Naive thymus-derived CD4-positive, alpha-beta T cell (primary cell): ENCODE measurements at regions not wholly inside any gene's neighbourhood (a gene's known extent, or its start where the extent isn't known, plus 50 kb on each side); places are given as distances from the start of the nearest gene placed in this dataset.

Source experiments
- ATAC-seq: fragments of 150-1000 bp; cut with Tn5 transposase; 2 replicates; pipeline ENCODE4 v1.10.0; 2021; ENCODE audit warnings: mild to moderate bottlenecking, moderate library complexity
- CTCF ChIA-PET: fragments of 350-600 bp; sonication (Branson Sonifier 250); formaldehyde crosslinking; loops from one replicate; lab custom pipeline; 2021; ENCODE audit warnings: antibody characterized with exemption; lab: Charles Lee
- POLR2A ChIA-PET: fragments of 350-600 bp; sonication (Branson Sonifier 250); formaldehyde crosslinking; loops from one replicate; lab custom pipeline; 2021; ENCODE audit warnings: antibody characterized with exemption, inconsistent platforms; lab: Charles Lee
- DNase-seq, 9 donors: peaks; one replicate each; pipeline versions ENCODE4 v3.0.0 to v3.0.0-alpha.2; 2020 to 2022; ENCODE audit warnings: mixed read lengths in 1 of 9
- H3K27ac ChIP-seq: one replicate; pipeline ENCODE4 v1.7.0; 2013; ENCODE audit warnings: mild to moderate bottlenecking, low read depth, low read length, moderate library complexity
- H3K27me3 ChIP-seq, 2 donors: one replicate each; pipeline ENCODE4 v1.7.0; 2013; ENCODE audit warnings: low read length in 2 of 2, mild to moderate bottlenecking in 2 of 2, moderate library complexity in 2 of 2; ENCODE audit not compliant: control insufficient read depth in 2 of 2, insufficient read depth in 2 of 2
- H3K36me3 ChIP-seq, 3 experiments: 1 replicate in 2 of 3; 2 replicates in 1 of 3; pipeline ENCODE4 v1.7.0; 2013; ENCODE audit warnings: low read length in 3 of 3, mild to moderate bottlenecking in 3 of 3, moderate library complexity in 1 of 3; ENCODE audit not compliant: insufficient read depth in 3 of 3, control insufficient read depth in 2 of 3
- H3K4me1 ChIP-seq, 2 donors: one replicate each; pipeline ENCODE4 v1.7.0; 2013; ENCODE audit warnings: low read length in 2 of 2, mild to moderate bottlenecking in 2 of 2, moderate library complexity in 1 of 2; ENCODE audit not compliant: control insufficient read depth in 2 of 2, insufficient read depth in 2 of 2
- H3K4me3 ChIP-seq: 2 replicates; pipeline ENCODE4 v1.7.0; 2013; ENCODE audit warnings: mild to moderate bottlenecking, low read length
- H3K9me3 ChIP-seq, 3 experiments: 1 replicate in 2 of 3; 2 replicates in 1 of 3; pipeline ENCODE4 v1.7.0; 2013; ENCODE audit warnings: low read length in 3 of 3; ENCODE audit not compliant: control insufficient read depth in 2 of 3
- H3K27ac Mint-ChIP-seq, 9 donors: one replicate each; pipeline ENCODE4 v1.8.0; 2020 to 2022; ENCODE audit warnings: mixed read lengths in 9 of 9, mild to moderate bottlenecking in 8 of 9, moderate library complexity in 5 of 9, inconsistent platforms in 2 of 9
- H3K27me3 Mint-ChIP-seq, 5 donors: one replicate each; pipeline ENCODE4 v1.8.0; 2021 to 2022; ENCODE audit warnings: mixed read lengths in 5 of 5, mild to moderate bottlenecking in 1 of 5
- H3K36me3 Mint-ChIP-seq, 5 donors: one replicate each; pipeline ENCODE4 v1.8.0; 2020 to 2022; ENCODE audit warnings: mixed read lengths in 5 of 5, mild to moderate bottlenecking in 3 of 5, inconsistent platforms in 1 of 5
- H3K4me1 Mint-ChIP-seq, 7 donors: one replicate each; pipeline ENCODE4 v1.8.0; 2020 to 2022; ENCODE audit warnings: mixed read lengths in 7 of 7, mild to moderate bottlenecking in 3 of 7, inconsistent platforms in 1 of 7
- H3K4me3 Mint-ChIP-seq, 10 donors: one replicate each; pipeline ENCODE4 v1.8.0; 2020 to 2022; ENCODE audit warnings: mild to moderate bottlenecking in 10 of 10, mixed read lengths in 10 of 10, moderate library complexity in 6 of 10, inconsistent platforms in 2 of 10
- H3K9me3 Mint-ChIP-seq, 11 donors: one replicate each; pipeline ENCODE4 v1.8.0; 2020 to 2022; ENCODE audit warnings: mixed read lengths in 11 of 11, mild to moderate bottlenecking in 4 of 11, inconsistent platforms in 1 of 11, moderate library complexity in 1 of 11
- intact Hi-C, 2 donors: fragments of 100-400 bp; cut with micrococcal nuclease; formaldehyde crosslinking; loops; one replicate each; pipeline ENCODE4 v1.15.1; 2023

- no peak for ATAC-seq
- intact Hi-C loops = no loop called here
Observed at GRCh38 chr4:125482822-125483221, 168.1 kb downstream of the FAT4 start.

GRCh38 chr4:125483278-125483677, 168.5 kb downstream of the FAT4 start:
- POLR2A ChIA-PET = no interaction called here
- H3K4me3 Mint-ChIP-seq = no peak overlapping the region
- H3K36me3 ChIP-seq = no peaks in the 10 kb centered on the region
- no peak overlapping the region for H3K27ac Mint-ChIP-seq
- ATAC-seq (no peak), DNase-seq (no peak)
- no peaks in the 10 kb centered on the region for H3K27me3 Mint-ChIP-seq
- H3K27me3 ChIP-seq = no peaks in the 10 kb centered on the region
- H3K4me1 Mint-ChIP-seq = no peaks in the 10 kb centered on the region
- no peak overlapping the region for H3K4me3 ChIP-seq
- H3K4me1 ChIP-seq = no peaks in the 10 kb centered on the region
- peaks cover 0 to 6% (median 0%) of the 10 kb centered on the region in 11 donors for H3K9me3 Mint-ChIP-seq
- intact Hi-C loops = no loop called here
- H3K36me3 Mint-ChIP-seq = no peaks in the 10 kb centered on the region
- H3K27ac ChIP-seq = no peak overlapping the region
- CTCF ChIA-PET = no interaction called here
- H3K9me3 ChIP-seq = no peaks in the 10 kb centered on the region

More at GRCh38 chr4:125482822-125483221, 168.1 kb downstream of the FAT4 start:
- POLR2A ChIA-PET = no interaction called here
- Histone ChIP-seq H3K36me3 (no peaks in the 10 kb centered on the region), H3K4me1 (no peaks in the 10 kb centered on the region), H3K4me3 (no peak overlapping the region), H3K27ac (no peak overlapping the region), H3K9me3 (no peaks in the 10 kb centered on the region), H3K27me3 (no peaks in the 10 kb centered on the region)
- H3K4me3 Mint-ChIP-seq = no peak overlapping the region
- CTCF ChIA-PET = no interaction called here
- DNase-seq = no peak
- H3K27ac Mint-ChIP-seq = no peak overlapping the region
- H3K9me3 Mint-ChIP-seq = peaks cover 0 to 6% (median 0%) of the 10 kb centered on the region in 11 donors
- no peaks in the 10 kb centered on the region for H3K36me3 Mint-ChIP-seq
- no peaks in the 10 kb centered on the region for H3K27me3 Mint-ChIP-seq
- H3K4me1 Mint-ChIP-seq = no peaks in the 10 kb centered on the region

DNA sequence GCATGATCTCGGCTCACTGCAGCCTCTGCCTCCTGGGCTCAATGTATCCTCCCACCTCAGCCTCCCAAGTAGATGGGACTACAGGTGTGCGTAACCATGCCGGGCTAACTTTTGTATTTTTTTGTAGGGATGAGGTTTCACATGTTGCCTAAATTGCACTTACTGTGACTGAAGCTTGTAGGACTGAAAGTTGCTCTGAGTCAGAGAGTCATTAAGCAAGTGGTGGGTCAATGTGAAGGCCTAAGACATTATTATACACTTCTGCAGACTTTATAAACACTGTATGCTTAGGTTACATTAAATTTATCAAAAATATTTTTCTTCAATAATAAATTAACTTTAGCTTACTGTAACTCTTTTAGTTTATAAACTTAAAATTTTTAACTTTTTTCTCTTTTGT, 170.2 kb downstream of the FAT4 start:
- Histone ChIP-seq H3K27me3 (no peaks in the 10 kb centered on the region), H3K9me3 (no peaks in the 10 kb centered on the region), H3K36me3 (no peaks in the 10 kb centered on the region), H3K4me3 (no peak overlapping the region), H3K27ac (no peak overlapping the region), H3K4me1 (no peaks in the 10 kb centered on the region)
- ChIA-PET CTCF (no interaction called here), POLR2A (no interaction called here)
- H3K4me3 Mint-ChIP-seq = no peak overlapping the region
- H3K9me3 Mint-ChIP-seq = peaks cover 0 to 7% (median 0%) of the 10 kb centered on the region in 11 donors
- H3K4me1 Mint-ChIP-seq = no peaks in the 10 kb centered on the region
- H3K27me3 Mint-ChIP-seq = no peaks in the 10 kb centered on the region
- intact Hi-C loops = no loop called here
- no peaks in the 10 kb centered on the region for H3K36me3 Mint-ChIP-seq
- no peak overlapping the region for H3K27ac Mint-ChIP-seq
- DNase-seq (no peak), ATAC-seq (no peak)

DNA sequence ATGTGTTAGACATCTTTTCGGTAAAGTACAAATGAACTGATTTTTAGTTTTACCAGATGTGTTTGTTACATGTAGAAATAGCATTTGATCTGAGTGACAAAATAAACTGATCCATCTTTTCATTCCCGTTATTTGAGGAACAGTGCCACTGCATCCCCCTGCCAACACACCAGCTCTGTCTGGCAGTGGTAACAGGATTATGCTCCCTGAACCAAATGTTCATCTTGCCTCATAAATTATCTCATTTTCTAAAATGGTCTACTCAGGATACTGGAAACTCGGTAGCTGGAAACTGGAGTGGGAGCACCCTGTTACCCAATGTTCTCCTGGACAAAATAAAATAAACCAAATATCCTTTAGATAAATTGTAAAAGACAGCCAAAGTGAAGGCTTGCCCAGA, 171.6 kb downstream of the FAT4 start:
- Mint-ChIP-seq H3K27ac (no peak overlapping the region), H3K4me1 (no peaks in the 10 kb centered on the region), H3K36me3 (no peaks in the 10 kb centered on the region), H3K9me3 (peaks cover 0 to 10% (median 0%) of the 10 kb centered on the region in 11 donors), H3K27me3 (no peaks in the 10 kb centered on the region), H3K4me3 (no peak overlapping the region)
- ATAC-seq = no peak
- no peaks in the 10 kb centered on the region for H3K36me3 ChIP-seq
- ChIA-PET CTCF (no interaction called here), POLR2A (no interaction called here)
- H3K4me1 ChIP-seq = no peaks in the 10 kb centered on the region
- no peak overlapping the region for H3K4me3 ChIP-seq
- DNase-seq = no peak
- intact Hi-C loops = no loop called here
- no peaks in the 10 kb centered on the region for H3K27me3 ChIP-seq
- H3K27ac ChIP-seq = no peak overlapping the region
- no peaks in the 10 kb centered on the region for H3K9me3 ChIP-seq

- DNase-seq (no peak), ATAC-seq (no peak)
- intact Hi-C loops = no loop called here
- no peak overlapping the region for H3K27ac ChIP-seq
- POLR2A ChIA-PET = no interaction called here
- Mint-ChIP-seq H3K36me3 (no peaks in the 10 kb centered on the region), H3K27me3 (no peaks in the 10 kb centered on the region), H3K4me3 (no peak overlapping the region), H3K27ac (no peak overlapping the region), H3K9me3 (peaks cover 0 to 10% (median 0%) of the 10 kb centered on the region in 11 donors), H3K4me1 (no peaks in the 10 kb centered on the region)
- CTCF ChIA-PET = no interaction called here
- H3K9me3 ChIP-seq = no peaks in the 10 kb centered on the region
- no peaks in the 10 kb centered on the region for H3K27me3 ChIP-seq
- H3K4me3 ChIP-seq = no peak overlapping the region
- H3K4me1 ChIP-seq = no peaks in the 10 kb centered on the region
- H3K36me3 ChIP-seq = no peaks in the 10 kb centered on the region
Observed at GRCh38 chr4:125489952-125490690, 175.4 kb downstream of the FAT4 start.

- POLR2A ChIA-PET = no interaction called here
Observed at GRCh38 chr4:125492957-125493356, 178.2 kb downstream of the FAT4 start.

GRCh38 chr4:125497861-125498260, 183.1 kb downstream of the FAT4 start:
- no peak overlapping the region for H3K27ac ChIP-seq
- no peak for ATAC-seq
- Mint-ChIP-seq H3K27ac (no peak overlapping the region), H3K36me3 (no peaks in the 10 kb centered on the region), H3K27me3 (no peaks in the 10 kb centered on the region), H3K4me1 (no peaks in the 10 kb centered on the region), H3K9me3 (peaks cover 0 to 15% (median 2%) of the 10 kb centered on the region in 11 donors), H3K4me3 (no peak overlapping the region)
- intact Hi-C loops = no loop called here
- no peaks in the 10 kb centered on the region for H3K4me1 ChIP-seq
- H3K27me3 ChIP-seq = no peaks in the 10 kb centered on the region
- CTCF ChIA-PET = no interaction called here
- no peak overlapping the region for H3K4me3 ChIP-seq
- H3K36me3 ChIP-seq = no peaks in the 10 kb centered on the region
- H3K9me3 ChIP-seq = no peaks in the 10 kb centered on the region
- no peak for DNase-seq
- POLR2A ChIA-PET = no interaction called here

More at GRCh38 chr4:125492957-125493356, 178.2 kb downstream of the FAT4 start:
- H3K27ac ChIP-seq = no peak overlapping the region
- no peaks in the 10 kb centered on the region for H3K27me3 ChIP-seq
- H3K4me1 ChIP-seq = no peaks in the 10 kb centered on the region
- no peak for ATAC-seq
- Mint-ChIP-seq H3K4me1 (no peaks in the 10 kb centered on the region), H3K4me3 (no peak overlapping the region), H3K9me3 (peaks cover 0 to 10% (median 0%) of the 10 kb centered on the region in 11 donors), H3K36me3 (no peaks in the 10 kb centered on the region), H3K27ac (no peak overlapping the region), H3K27me3 (no peaks in the 10 kb centered on the region)
- H3K36me3 ChIP-seq = no peaks in the 10 kb centered on the region
- no peaks in the 10 kb centered on the region for H3K9me3 ChIP-seq
- DNase-seq = no peak
- intact Hi-C loops = no loop called here
- CTCF ChIA-PET = no interaction called here
- no peak overlapping the region for H3K4me3 ChIP-seq
